GM19324 (cell line): ENCODE measurements at regions not wholly inside any gene's neighbourhood (a gene's known extent, or its start where the extent isn't known, plus 50 kb on each side); places are given as distances from the start of the nearest gene placed in this dataset.

Experiments
- ATAC-seq: cut with Tn5 transposase; IDR thresholded peaks from one replicate; pipeline ENCODE4 v1.9.1; 2021; ENCODE audit warnings: mild to moderate bottlenecking, moderate library complexity; ENCODE audit not compliant: unreplicated experiment, low FRiP score

- no peak for ATAC-seq
These were observed 383.8 kb downstream of the LMO4 start for GRCh38 chr1:87712261-87713010.

DNA sequence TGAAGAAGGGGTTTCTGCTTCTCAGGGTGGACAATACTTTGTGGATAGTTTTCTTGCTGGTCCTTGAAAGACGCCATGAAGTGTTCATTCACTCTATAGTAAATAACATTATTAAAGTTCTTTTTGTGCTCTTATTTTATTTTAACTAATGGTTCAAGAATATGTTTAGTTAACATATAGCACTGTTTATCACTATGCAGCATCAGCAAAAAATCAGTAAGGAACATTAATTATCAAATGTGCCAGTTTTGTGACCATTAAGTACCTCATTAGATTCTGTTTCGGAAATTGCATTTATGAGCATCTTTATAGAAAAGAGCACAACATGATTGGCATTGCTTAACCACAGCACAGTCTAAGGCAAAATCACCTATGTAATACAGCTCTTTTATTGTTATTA lies 385.6 kb downstream of the LMO4 start:
- no peak for ATAC-seq

GRCh38 chr1:87715052-87715451 lies 386.4 kb downstream of the LMO4 start:
- no peak for ATAC-seq

DNA sequence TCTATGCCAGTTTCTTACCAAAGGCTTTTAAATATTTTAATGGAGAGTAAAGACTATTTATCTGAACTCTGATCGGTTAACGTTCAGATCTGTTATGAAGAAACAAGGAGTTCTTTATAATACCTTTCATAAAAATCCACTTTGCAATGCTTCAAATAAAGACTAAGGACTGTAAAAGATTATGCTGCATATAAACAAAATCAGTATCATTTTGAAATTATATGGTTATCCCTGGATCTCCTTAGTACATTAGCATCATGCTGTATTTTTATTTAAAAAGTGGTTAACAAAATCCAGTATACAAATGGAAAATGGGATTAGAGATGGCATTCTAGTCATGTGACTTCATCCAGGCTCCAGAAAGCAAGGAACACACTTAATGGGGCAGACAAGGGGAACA lies 386.8 kb downstream of the LMO4 start:
- ATAC-seq = no peak

DNA sequence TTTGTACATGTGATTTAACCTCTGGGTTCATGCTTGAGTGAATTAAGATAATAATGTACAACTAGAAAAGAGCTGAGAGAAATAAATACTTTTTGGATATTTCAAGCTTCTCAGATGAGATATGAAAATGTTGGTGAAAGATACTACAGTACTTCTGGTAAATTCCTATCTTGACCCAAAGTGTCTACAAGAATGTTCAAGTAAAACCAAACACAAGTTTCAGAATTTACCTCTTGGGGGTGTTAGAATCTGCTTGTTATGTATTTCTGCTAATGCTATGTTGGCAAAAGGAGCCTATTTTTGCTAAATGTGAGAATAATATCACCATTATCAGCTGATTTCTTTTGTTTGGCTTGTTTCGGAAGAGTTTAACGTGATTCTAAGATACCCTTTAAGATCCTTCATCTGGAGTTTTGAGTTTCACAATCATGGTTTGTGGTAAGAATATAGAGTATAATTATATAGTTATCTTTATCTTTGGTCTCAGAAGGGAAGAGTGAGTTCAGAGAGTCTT lies 388.5 kb downstream of the LMO4 start:
- no peak for ATAC-seq

DNA sequence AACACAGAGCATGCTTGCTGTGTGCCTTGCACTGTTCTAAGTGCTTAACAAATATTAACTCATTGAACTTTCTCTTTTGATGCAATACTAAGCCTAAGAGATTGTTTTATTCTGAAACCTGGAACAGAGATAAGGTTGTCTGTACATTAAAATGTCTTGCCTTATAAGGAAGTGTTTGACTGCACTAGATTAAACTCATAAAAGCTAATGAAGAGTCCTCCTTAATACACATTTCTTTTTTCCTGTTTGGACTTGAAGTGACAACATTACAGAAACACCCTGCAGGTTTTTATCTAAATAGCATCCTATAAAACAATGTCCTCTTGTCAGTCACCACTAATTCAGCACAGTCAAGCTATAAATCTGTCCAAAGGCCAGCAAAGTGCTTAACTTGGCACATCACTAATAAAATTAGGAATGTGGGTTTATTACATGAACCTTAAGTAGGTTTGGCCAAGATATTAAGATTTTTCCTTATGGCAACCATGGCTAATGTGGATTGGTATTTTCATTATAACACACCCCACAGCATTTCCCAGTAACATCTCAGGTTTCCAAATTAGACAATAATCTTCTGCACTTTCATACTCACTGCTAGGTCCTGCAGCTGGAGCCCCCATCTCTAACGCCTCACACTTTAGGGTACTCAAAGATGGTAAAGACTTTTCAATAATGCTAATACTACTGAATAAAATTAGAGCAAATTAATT lies 389.7 kb downstream of the LMO4 start:
- ATAC-seq = no peak

DNA sequence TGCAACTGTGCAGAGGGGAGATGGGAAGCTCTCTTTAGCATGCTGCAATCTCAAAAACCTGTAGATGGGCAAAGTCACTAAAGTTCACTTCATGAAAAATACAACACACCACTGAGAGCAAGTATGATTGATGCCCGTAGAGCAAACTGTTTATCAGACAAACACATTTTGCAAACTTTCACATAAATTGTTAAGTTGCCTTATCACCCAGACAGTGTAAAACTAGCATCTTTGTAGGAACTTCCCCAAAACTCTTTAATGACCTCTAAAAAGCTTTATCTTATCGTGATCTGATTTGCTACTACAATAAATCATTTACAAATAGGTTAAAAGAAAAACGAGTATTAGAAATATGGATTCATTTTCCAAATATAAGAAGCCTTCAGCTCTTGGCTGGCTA lies 391.0 kb downstream of the LMO4 start:
- no peak for ATAC-seq

- no peak for ATAC-seq
These were observed 391.9 kb downstream of the LMO4 start for GRCh38 chr1:87720561-87720960.

DNA sequence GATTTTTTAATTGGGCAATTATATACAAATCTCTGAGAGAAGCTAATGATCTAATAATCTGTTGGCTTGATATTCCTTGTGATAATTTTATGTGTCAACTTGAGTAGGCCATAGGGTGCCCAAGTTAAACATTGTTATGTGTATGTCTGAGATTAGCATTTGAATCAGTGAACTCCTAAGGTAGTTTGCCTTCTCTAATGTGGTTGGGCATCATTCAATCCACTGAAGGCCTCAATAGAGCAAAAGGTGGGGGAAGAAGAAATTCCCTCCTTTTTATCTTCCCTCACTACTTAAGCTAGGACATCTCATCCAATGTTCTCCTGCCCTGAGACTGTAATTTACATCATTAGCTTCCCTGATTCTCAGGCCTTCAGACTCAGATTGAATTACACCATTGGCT lies 394.5 kb downstream of the LMO4 start:
- ATAC-seq = no peak

- no peak for ATAC-seq
These were observed 399.5 kb downstream of the LMO4 start for GRCh38 chr1:87728169-87728568.

GRCh38 chr1:87730274-87731216 lies 401.9 kb downstream of the LMO4 start:
- ATAC-seq = no peak

DNA sequence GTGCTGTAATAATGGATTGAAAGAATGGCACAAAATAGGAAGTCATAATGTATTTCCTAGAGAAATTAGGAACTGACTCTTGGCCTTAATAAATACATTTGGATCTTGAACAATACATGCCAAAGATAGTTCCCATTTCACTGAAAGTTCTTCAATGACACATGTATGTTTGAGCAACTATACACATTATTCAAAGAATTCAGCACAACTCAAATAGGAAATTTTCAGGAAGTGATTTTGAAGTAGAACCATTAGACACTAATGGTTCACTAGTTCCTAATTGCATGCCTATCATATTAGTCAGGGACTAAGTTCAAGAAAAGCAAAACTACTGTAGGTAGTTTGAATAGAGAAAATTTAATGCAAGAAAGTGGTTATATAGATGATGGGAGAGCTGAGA lies 404.7 kb downstream of the LMO4 start:
- ATAC-seq = no peak

GRCh38 chr1:87735750-87736149 lies 407.1 kb downstream of the LMO4 start:
- ATAC-seq = no peak

DNA sequence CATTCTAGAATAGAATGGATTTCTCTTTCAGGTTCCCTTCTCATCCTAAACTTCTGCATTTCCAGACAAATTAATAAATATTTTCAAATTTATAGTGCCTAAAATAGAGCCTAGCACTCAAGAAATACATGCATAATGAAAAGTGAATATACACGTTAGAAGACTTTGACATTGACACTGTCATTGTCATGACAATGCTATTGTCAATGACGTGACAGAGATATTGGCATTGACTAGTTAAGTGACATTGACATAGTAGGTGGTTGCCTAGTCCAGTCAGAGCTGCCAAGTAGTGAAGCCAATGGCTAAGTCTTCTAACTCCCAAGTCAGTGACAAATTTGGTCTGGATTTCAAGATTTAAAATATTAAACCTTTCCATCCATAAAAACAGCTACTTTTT lies 410.5 kb downstream of the LMO4 start:
- no peak for ATAC-seq

GRCh38 chr1:87739704-87740103 lies 411.0 kb downstream of the LMO4 start:
- no peak for ATAC-seq

- ATAC-seq = no peak
These were observed 414.6 kb downstream of the LMO4 start for GRCh38 chr1:87743256-87743655.

DNA sequence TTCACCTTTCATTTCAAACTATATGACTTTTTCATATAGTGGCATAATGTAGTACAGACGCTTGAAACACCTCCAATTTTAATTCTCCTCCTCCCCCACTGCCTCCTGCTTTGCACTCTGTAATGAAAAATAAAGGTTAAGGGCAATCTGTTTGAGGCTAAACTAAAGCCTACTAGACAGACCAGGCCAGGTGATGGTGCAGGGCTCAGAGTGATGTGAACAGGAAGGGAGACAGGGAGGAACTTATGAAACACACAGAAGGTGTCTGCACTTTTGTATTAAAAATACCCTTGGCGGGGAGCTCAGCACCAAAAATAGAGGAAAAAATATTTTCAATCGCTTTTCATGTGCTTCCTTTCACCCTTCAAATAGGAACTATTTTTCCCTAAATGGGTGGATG lies 415.4 kb downstream of the LMO4 start:
- no peak for ATAC-seq

- ATAC-seq = no peak
These were observed 416.1 kb downstream of the LMO4 start for GRCh38 chr1:87744763-87745162.

- no peak for ATAC-seq
These were observed 424.7 kb downstream of the LMO4 start for GRCh38 chr1:87753366-87753765.

DNA sequence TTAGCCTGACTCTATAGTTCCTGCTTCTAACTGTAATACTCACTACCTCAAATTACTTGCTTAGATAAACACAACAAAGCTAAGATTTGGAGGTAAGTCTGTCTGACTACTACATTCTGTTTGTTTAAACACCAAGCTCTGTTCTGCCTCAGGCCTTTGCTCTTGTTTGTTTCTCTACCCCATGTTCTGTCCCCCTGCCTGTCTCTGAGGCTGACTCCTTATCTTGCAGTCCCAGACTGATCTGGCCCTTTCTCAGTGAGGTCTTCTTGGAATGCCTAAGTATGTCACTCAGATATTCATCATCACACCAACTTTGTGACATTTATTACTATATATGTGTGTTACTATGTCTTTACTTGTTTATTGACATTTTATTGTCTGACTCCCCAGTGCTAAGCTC lies 425.5 kb downstream of the LMO4 start:
- ATAC-seq = no peak

- ATAC-seq = no peak
These were observed 429.0 kb downstream of the LMO4 start for GRCh38 chr1:87757676-87758075.
